Psoas muscle (tissue), 7 donors: ENCODE measurements at regions not wholly inside any gene's neighbourhood (a gene's known extent, or its start where the extent isn't known, plus 50 kb on each side); places are given as distances from the start of the nearest gene placed in this dataset.

Experiments
- ATAC-seq, 4 donors: fragments of 200-7000 bp; cut with Tn5 transposase; one replicate each; pipeline ENCODE4 v1.9.1; 2020; ENCODE audit warnings: moderate library complexity in 3 of 4, mild to moderate bottlenecking in 2 of 4
- DNase-seq, 2 donors: peaks; one replicate each; pipeline ENCODE4 v3.0.0-alpha.2; 2020
- H3K27ac ChIP-seq: fragments of 200-600 bp; one replicate; pipeline ENCODE4 v1.8.0; 2022
- H3K27me3 ChIP-seq, 3 donors: fragments of 200-600 bp in 1 of 3; one replicate each; pipeline versions ENCODE4 v1.6.1 to v1.8.0; 2013 to 2022; ENCODE audit warnings: low read length in 2 of 3, mild to moderate bottlenecking in 2 of 3, moderate library complexity in 1 of 3; ENCODE audit not compliant: insufficient read depth in 3 of 3
- H3K36me3 ChIP-seq, 2 donors: fragments of 200-600 bp in 1 of 2; one replicate each; pipeline versions ENCODE4 v1.6.1 to v1.8.0; 2013 to 2022; ENCODE audit warnings: low read depth in 1 of 2, mild to moderate bottlenecking in 1 of 2, moderate library complexity in 1 of 2; ENCODE audit not compliant: insufficient read depth in 1 of 2
- H3K4me1 ChIP-seq: fragments of 200-600 bp; one replicate; pipeline ENCODE4 v1.8.0; 2022
- H3K4me3 ChIP-seq: fragments of 200-600 bp; one replicate; pipeline ENCODE4 v1.8.0; 2022; ENCODE audit warnings: mild to moderate bottlenecking
- H3K9me3 ChIP-seq: fragments of 200-600 bp; one replicate; pipeline ENCODE4 v1.8.0; 2022
- WGBS, 3 donors: extraction: QIAGEN DNeasy Blood & Tissue Kit; methylation state at CpG; one replicate each; pipeline versions ENCODE4 v1.1.6 to v1.1.7; 2013; 5-methylcytosine and 5-hydroxymethylcytosine counted together
- intact Hi-C, 2 donors: fragments of 100-400 bp; cut with DNase I; formaldehyde crosslinking; loops; one replicate each; pipeline versions ENCODE4 v1.11.0 to v1.14.2; 2022
- TF ChIP-seq, protein P1 (sequence below): fragments of 200-600 bp; IDR thresholded peaks from one replicate; pipeline ENCODE4 v1.8.0; 2022; ENCODE audit warnings: antibody characterized with exemption
- donor health status: healthy with polysubstance abuse.
- donor health status: DM: no; HTN: no; CAD: no; lungs with moderate emphysema.
- donor health status: Bipolar disorder and iron deficiency.
- donor health status: healthy.
- donor health status: DM: yes; HTN: yes; CAD: no.
- donor health status: DM: no; HTN: no; CAD: no.
- donor health status: DM: yes; HTN: yes; CAD: no.

DNA sequence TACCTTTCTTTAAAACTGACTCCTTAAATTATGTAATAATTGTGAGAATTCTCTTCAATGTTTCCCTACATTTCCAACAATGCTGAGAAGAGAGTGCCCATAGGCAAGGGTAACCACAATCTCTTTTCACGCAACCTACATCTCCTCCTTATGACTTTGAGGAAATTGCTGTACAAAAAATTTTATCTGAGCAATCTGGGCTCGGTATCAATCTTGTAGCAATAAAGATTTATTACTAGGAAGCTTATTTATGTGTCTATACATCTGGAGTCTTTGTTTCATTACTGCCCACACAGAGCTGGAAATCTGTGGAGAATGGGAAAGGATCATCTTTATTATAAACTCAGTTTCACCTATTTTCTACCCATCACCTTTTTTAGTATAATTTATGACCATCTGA lies 913.8 kb upstream of the SORCS1 start:
- no peak overlapping the region for H3K27ac ChIP-seq
- no peaks in the 10 kb centered on the region for H3K4me1 ChIP-seq
- no peaks in the 10 kb centered on the region for H3K9me3 ChIP-seq
- H3K4me3 ChIP-seq, result no peak overlapping the region
- no peaks in the 10 kb centered on the region for H3K27me3 ChIP-seq
- 61 to 69% (median 67%) methylated on average over 2 of the region's 2 CpGs for WGBS, 3 donors
- no peaks in the 10 kb centered on the region for H3K36me3 ChIP-seq
- no peak for ATAC-seq
- DNase-seq, result no peak
- intact Hi-C loops, result no loop called here
- TF ChIP-seq, protein P1, sequence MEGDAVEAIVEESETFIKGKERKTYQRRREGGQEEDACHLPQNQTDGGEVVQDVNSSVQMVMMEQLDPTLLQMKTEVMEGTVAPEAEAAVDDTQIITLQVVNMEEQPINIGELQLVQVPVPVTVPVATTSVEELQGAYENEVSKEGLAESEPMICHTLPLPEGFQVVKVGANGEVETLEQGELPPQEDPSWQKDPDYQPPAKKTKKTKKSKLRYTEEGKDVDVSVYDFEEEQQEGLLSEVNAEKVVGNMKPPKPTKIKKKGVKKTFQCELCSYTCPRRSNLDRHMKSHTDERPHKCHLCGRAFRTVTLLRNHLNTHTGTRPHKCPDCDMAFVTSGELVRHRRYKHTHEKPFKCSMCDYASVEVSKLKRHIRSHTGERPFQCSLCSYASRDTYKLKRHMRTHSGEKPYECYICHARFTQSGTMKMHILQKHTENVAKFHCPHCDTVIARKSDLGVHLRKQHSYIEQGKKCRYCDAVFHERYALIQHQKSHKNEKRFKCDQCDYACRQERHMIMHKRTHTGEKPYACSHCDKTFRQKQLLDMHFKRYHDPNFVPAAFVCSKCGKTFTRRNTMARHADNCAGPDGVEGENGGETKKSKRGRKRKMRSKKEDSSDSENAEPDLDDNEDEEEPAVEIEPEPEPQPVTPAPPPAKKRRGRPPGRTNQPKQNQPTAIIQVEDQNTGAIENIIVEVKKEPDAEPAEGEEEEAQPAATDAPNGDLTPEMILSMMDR, result no peak

DNA sequence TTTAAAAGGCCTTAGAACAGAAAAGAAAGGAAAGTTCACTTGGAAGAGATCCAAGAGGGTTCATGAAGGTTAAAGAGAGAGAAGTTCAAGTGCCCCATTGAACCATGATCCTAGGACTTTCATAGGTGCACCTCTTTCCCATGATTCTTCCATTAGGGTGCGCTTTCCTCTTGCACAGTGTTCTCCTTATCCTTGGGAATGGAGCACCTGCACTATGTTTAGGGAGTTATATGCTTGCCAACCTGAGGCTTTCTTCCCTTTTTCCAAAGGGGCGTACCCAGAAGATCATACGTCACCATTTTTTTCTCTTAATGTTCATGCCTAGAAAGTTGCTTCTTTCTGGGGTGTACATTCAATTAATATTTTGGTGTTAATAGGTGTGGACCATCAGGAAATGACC lies 908.0 kb upstream of the SORCS1 start:
- intact Hi-C loops, result no loop called here

GRCh38 chr10:108070789-108071188 lies 906.3 kb upstream of the SORCS1 start:
- intact Hi-C loops, result no loop called here
- H3K4me3 ChIP-seq, result no peak overlapping the region
- TF ChIP-seq, protein P1, result no peak
- no peaks in the 10 kb centered on the region for H3K27me3 ChIP-seq
- no peaks in the 10 kb centered on the region for H3K4me1 ChIP-seq
- WGBS, 3 donors, result 54 to 74% (median 66%) methylated on average over 2 of the region's 2 CpGs
- ATAC-seq (no peak), DNase-seq (no peak)
- no peaks in the 10 kb centered on the region for H3K36me3 ChIP-seq
- H3K9me3 ChIP-seq, result no peaks in the 10 kb centered on the region
- H3K27ac ChIP-seq, result no peak overlapping the region

More for the DNA sequence above, 908.0 kb upstream of the SORCS1 start:
- ATAC-seq, result no peak
- no peak for DNase-seq
- no peaks in the 10 kb centered on the region for H3K36me3 ChIP-seq
- TF ChIP-seq, protein P1, result no peak
- H3K9me3 ChIP-seq, result no peaks in the 10 kb centered on the region
- no peaks in the 10 kb centered on the region for H3K27me3 ChIP-seq
- H3K4me3 ChIP-seq, result no peak overlapping the region
- H3K4me1 ChIP-seq, result no peaks in the 10 kb centered on the region
- H3K27ac ChIP-seq, result no peak overlapping the region
- WGBS, 3 donors, result 81 to 89% (median 85%) methylated on average over 3 of the region's 3 CpGs

GRCh38 chr10:108069096-108069495 lies 904.6 kb upstream of the SORCS1 start:
- no peak for ATAC-seq
- Histone ChIP-seq H3K4me3 (no peak overlapping the region), H3K27ac (no peak overlapping the region), H3K4me1 (no peaks in the 10 kb centered on the region), H3K36me3 (no peaks in the 10 kb centered on the region), H3K27me3 (no peaks in the 10 kb centered on the region), H3K9me3 (no peaks in the 10 kb centered on the region)
- DNase-seq, result no peak
- TF ChIP-seq, protein P1, result no peak
- 87 to 96% (median 89%) methylated on average over 1 of the region's 1 CpG for WGBS, 3 donors
- intact Hi-C loops, result no loop called here

DNA sequence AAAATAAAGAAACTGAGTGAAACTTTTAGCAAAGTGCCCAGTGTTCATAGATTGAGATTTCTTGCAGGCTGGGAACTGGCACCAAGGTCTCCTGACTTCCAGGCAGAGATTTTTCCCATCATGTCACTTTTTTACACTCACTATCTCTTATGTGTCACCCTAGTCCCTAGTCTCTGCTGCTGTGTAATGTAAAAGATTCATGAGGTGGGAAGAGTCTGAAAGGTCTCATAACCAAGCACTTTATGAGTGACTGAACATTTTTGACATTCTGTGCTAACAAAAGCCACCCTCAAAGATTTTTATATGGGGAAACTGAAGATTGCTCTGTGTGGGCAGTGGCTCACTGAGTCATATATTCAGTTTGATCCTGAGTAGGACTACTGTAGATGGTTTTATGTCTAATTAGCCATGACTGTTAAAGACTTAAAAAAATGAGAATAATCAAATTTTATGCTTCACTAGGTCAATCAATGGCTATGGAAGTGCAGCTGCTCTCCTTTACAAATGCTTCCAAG lies 900.3 kb upstream of the SORCS1 start:
- intact Hi-C loops, result no loop called here
- H3K27ac ChIP-seq, result no peak overlapping the region
- H3K4me1 ChIP-seq, result no peaks in the 10 kb centered on the region
- H3K4me3 ChIP-seq, result no peak overlapping the region
- H3K36me3 ChIP-seq, result no peaks in the 10 kb centered on the region
- DNase-seq, result no peak
- H3K27me3 ChIP-seq, result no peaks in the 10 kb centered on the region
- no peak for ATAC-seq
- H3K9me3 ChIP-seq, result no peaks in the 10 kb centered on the region
- TF ChIP-seq, protein P1, result no peak
